A673 (cell line): ENCODE measurements at regions not wholly inside any gene's neighbourhood (a gene's known extent, or its start where the extent isn't known, plus 50 kb on each side); places are given as distances from the start of the nearest gene placed in this dataset.

Source experiments
- BruUV-seq: library from RNA; stranded (reverse); fragments of 400-500 nt; replicated peaks from 2 replicates; lab custom pipeline; 2021; lab: Mats Ljungman, UMichigan
- CTCF ChIA-PET: fragments of 300-600 bp; sonication (Branson Sonifier 250); formaldehyde crosslinking; loops from one replicate; lab custom pipeline; 2022; ENCODE audit warnings: antibody characterized with exemption; lab: Charles Lee
- POLR2A ChIA-PET: fragments of 300-600 bp; sonication (Branson Sonifier 250); formaldehyde crosslinking; loops from one replicate; lab custom pipeline; 2022; ENCODE audit warnings: antibody characterized with exemption; ENCODE audit not compliant: low non-redundant PET; lab: Charles Lee
- DNase-seq: peaks from one replicate; pipeline ENCODE4 v3.0.0-alpha.2; 2015; ENCODE audit warnings: low spot score
- H3K27ac ChIP-seq: fragments of 200-600 bp; sonication (generic); 2 replicates; pipeline ENCODE4 v1.5.1; 2016; ENCODE audit warnings: mixed run types, low read depth, mild to moderate bottlenecking, mixed read lengths, antibody characterized with exemption, low read length; ENCODE audit not compliant: poor library complexity, severe bottlenecking
- H3K27me3 ChIP-seq: fragments of 200-600 bp; sonication (generic); replicated peaks from 2 replicates; pipeline ENCODE4 v1.6.1; 2017; ENCODE audit warnings: mixed run types, low read depth, mild to moderate bottlenecking, mixed read lengths, antibody characterized with exemption, low read length; ENCODE audit not compliant: insufficient read depth, poor library complexity
- H3K36me3 ChIP-seq: fragments of 200-600 bp; sonication (generic); 2 replicates; pipeline ENCODE4 v1.6.1; 2016; ENCODE audit warnings: mixed run types, mild to moderate bottlenecking, mixed read lengths, antibody characterized with exemption, low read length; ENCODE audit not compliant: insufficient read depth, poor library complexity, severe bottlenecking
- H3K4me1 ChIP-seq: fragments of 200-600 bp; sonication (generic); 2 replicates; pipeline ENCODE4 v1.6.1; 2017; ENCODE audit warnings: mixed run types, mild to moderate bottlenecking, mixed read lengths, antibody characterized with exemption, low read length; ENCODE audit not compliant: insufficient read depth, poor library complexity, severe bottlenecking
- H3K4me3 ChIP-seq: fragments of 200-600 bp; sonication (generic); 2 replicates; pipeline ENCODE4 v1.5.1; 2016; ENCODE audit warnings: low read depth, mixed run types, mild to moderate bottlenecking, mixed read lengths, low read length; ENCODE audit not compliant: poor library complexity, severe bottlenecking
- H3K9me3 ChIP-seq: fragments of 200-600 bp; sonication (generic); 2 replicates; pipeline ENCODE4 v1.6.1; 2016; ENCODE audit warnings: mixed run types, low read depth, mild to moderate bottlenecking, mixed read lengths, antibody characterized with exemption, low read length; ENCODE audit not compliant: poor library complexity, severe bottlenecking
- EZH2 ChIP-seq: fragments of 200-600 bp; sonication (generic); IDR thresholded peaks from 2 replicates; pipeline ENCODE4 v1.6.1; 2017; ENCODE audit warnings: borderline replicate concordance, low read depth, mild to moderate bottlenecking, mixed read lengths, antibody characterized with exemption, low read length; ENCODE audit not compliant: poor library complexity, severe bottlenecking
- intact Hi-C: fragments of 100-400 bp; cut with micrococcal nuclease; formaldehyde crosslinking; loops from one replicate; pipeline ENCODE4 v1.10.0; 2022; ENCODE audit not compliant: unreplicated experiment
- TF ChIP-seq, protein P1 (sequence below): fragments of 300-800, 200-600 bp; sonication (generic); conservative IDR thresholded peaks from 2 replicates; pipeline ENCODE4 v1.5.1; 2017; ENCODE audit warnings: low read depth, mild to moderate bottlenecking, antibody characterized with exemption, low read length, moderate library complexity, mixed read lengths

DNA sequence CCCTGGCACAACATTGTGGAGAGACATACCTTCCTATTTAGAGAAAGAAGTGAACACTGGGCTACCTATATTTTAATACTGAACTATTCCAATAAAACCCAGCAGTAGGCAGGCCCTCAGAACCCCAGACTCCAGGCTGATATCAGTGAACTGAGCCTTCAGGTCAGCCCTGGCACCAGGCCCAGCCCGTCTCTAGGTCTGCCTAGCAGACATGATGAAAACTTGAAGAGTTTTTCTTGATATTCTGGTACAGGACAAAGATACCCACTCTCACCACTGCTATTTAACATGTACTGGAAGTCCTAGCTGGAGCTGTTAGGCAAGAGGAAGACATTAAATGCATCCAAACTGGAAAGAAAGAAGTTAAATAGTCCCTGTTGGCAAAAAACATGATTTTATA, 396.6 kb upstream of the SPRY2 start:
- no peaks in the 10 kb centered on the region for H3K36me3 ChIP-seq
- no peaks in the 10 kb centered on the region for H3K27me3 ChIP-seq
- peaks cover 9% of the 10 kb centered on the region for H3K4me1 ChIP-seq
- H3K4me3 ChIP-seq: no peak overlapping the region
- H3K27ac ChIP-seq: no peak overlapping the region
- CTCF ChIA-PET: no interaction called here
- no peaks in the 10 kb centered on the region for H3K9me3 ChIP-seq
- BruUV-seq: no TSS peak
- DNase-seq: no peak
- POLR2A ChIA-PET: no interaction called here
- TF ChIP-seq, protein P1, sequence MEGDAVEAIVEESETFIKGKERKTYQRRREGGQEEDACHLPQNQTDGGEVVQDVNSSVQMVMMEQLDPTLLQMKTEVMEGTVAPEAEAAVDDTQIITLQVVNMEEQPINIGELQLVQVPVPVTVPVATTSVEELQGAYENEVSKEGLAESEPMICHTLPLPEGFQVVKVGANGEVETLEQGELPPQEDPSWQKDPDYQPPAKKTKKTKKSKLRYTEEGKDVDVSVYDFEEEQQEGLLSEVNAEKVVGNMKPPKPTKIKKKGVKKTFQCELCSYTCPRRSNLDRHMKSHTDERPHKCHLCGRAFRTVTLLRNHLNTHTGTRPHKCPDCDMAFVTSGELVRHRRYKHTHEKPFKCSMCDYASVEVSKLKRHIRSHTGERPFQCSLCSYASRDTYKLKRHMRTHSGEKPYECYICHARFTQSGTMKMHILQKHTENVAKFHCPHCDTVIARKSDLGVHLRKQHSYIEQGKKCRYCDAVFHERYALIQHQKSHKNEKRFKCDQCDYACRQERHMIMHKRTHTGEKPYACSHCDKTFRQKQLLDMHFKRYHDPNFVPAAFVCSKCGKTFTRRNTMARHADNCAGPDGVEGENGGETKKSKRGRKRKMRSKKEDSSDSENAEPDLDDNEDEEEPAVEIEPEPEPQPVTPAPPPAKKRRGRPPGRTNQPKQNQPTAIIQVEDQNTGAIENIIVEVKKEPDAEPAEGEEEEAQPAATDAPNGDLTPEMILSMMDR: no peak
- TF ChIP-seq EZH2: no peak
- intact Hi-C loops: no loop called here

DNA sequence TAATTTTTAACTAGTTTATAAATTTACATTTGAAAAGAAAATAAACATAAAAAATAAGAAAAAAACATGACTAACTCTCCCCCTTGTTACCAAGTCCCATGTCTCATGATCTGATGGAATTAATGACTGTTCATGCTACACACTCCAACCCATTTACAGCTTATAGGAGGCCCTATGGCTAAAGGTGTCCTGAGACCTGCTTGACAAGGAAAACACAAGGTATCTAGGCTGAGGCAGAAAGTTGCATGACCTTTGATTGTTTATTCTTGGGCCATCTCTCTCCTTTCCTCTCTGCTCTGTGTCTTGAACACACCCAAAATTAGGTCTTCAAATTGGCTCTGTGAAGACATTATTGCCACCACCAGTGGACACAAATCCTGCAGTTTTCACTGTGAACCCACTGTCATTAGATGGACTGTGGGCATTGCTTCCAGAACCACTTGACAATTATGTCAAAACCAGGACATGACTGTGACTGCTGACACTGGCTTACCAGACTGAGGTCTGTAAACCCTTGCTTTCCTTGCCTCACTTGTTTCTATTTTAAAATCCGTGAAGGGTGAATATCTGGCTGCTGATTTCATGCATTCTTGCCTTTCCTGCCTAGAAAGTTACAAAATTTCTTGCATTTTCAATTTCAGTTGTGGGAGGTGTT, 386.5 kb upstream of the SPRY2 start:
- no peak overlapping the region for H3K4me3 ChIP-seq
- no peaks in the 10 kb centered on the region for H3K36me3 ChIP-seq
- BruUV-seq: no TSS peak
- TF ChIP-seq, protein P1: no peak
- TF ChIP-seq EZH2: no peak
- no peaks in the 10 kb centered on the region for H3K9me3 ChIP-seq
- DNase-seq: no peak
- intact Hi-C loops: no loop called here
- no peaks in the 10 kb centered on the region for H3K4me1 ChIP-seq
- CTCF ChIA-PET: no interaction called here
- H3K27me3 ChIP-seq: no peaks in the 10 kb centered on the region
- H3K27ac ChIP-seq: no peak overlapping the region
- POLR2A ChIA-PET: no interaction called here

DNA sequence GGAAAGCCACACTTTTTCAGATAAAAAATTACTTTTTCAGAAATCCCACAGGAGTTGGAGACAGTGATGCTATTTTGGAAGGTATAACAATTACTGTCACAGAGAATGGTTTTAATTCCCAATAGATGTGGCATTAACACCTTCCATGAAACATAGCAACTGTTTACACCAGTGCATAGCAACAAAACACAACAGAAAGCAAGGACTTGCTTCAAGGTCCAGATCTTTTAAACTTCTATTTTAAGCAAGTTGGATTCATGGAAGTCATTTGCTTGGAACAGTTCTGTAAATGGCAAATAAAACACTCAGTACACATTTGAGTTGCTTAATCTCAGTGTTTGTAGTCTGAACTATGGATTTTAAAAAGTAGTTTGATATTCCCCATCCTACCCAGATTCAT, 385.9 kb upstream of the SPRY2 start:
- no peaks in the 10 kb centered on the region for H3K36me3 ChIP-seq
- H3K27ac ChIP-seq: no peak overlapping the region
- ChIA-PET CTCF (no interaction called here), POLR2A (no interaction called here)
- TF ChIP-seq, protein P1: no peak
- TF ChIP-seq EZH2: no peak
- no peaks in the 10 kb centered on the region for H3K27me3 ChIP-seq
- no peak for DNase-seq
- H3K9me3 ChIP-seq: no peaks in the 10 kb centered on the region
- H3K4me1 ChIP-seq: no peaks in the 10 kb centered on the region
- no peak overlapping the region for H3K4me3 ChIP-seq
- intact Hi-C loops: no loop called here
- BruUV-seq: no TSS peak
